NCI-H2196 treated with DMSO at 0.1 percent for 48 hours (cell line): ENCODE measurements at regions not wholly inside any gene's neighbourhood (a gene's known extent, or its start where the extent isn't known, plus 50 kb on each side); places are given as distances from the start of the nearest gene placed in this dataset.
"Not testable (repeated sequence)": the region's sequence is repeated elsewhere in the genome, so short reads cannot be mapped to it uniquely, and the experiment has no call there.

Experiments
- DNase-seq: peaks from one replicate; lab custom pipeline; 2025; ENCODE audit not compliant: unreplicated experiment; lab: John Stamatoyannopoulos, UW

DNA sequence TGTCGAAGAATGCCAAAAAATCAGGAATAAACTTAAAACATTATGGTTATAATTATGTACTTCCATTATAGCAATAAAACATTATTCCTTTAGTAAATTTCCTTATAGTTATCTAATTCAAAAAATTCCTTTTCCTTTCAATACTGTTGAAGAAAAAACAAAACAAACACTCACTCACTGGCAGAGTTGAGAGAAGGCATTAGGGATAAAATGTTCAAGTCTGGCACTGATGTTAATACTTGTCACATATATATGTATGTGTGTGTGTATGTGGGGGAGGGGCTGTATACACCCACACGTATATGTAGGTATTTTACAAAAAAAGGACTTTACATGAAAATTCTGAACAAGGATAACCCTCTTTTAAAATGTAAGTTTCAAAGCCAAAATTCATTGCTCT lies 150.2 kb upstream of the MEOX2 start:
- no peak for DNase-seq

DNA sequence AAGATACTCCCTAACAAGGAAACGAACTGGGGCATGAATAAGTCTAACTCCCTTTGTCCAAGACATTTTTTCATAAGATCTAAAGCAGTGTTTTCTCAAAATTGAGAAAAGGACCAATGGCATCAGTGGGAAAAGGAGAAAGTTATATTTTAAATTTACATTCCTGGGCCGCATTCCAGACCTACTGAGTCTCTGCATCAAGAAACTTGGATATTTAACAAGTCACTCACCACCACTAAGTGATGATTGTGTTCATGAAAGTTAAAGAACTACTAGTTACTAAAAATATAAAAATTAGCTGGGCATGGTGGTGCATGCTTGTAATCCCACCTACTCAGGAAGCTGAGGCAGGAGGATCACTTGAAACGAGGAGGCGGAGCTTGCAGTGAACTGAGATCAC lies 149.6 kb upstream of the MEOX2 start:
- DNase-seq = no peak

DNA sequence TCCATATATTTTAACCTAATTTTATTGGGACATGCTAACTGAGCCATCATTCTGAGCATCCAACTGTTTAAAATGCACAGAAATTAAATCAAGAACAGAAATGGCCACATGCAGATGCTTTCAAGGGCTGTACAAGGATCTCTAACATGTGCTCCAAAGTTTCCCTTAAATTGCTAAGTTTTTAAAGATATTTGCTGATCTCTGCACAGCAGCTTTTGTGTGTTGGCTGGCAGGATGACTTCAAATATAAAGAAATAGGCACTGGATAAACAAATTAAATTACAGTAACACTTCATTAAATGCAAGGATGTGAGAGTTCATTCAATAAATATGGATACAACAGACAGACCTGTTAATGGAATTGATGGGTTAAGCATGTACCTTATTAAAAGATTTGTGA lies 148.0 kb upstream of the MEOX2 start:
- no peak for DNase-seq

DNA sequence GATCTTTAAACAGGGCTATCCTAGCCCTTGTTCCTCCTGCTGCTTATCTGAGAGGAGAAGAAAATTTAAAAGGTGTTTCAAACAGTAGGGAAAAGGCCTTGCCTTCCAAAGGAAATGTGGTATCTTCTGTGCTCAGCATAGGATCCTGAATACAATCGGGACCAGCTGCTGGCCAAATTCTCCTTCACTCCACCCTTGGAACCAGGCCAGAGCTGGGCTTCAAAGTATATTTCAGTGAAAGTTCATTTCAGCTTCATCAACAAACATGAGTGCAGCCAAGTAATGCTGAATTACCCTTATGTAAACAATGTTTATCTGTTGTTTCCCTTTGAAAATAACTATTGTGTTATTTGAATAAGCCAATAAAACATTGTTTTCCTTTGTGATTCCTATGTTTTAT lies 146.5 kb upstream of the MEOX2 start:
- no peak for DNase-seq

DNA sequence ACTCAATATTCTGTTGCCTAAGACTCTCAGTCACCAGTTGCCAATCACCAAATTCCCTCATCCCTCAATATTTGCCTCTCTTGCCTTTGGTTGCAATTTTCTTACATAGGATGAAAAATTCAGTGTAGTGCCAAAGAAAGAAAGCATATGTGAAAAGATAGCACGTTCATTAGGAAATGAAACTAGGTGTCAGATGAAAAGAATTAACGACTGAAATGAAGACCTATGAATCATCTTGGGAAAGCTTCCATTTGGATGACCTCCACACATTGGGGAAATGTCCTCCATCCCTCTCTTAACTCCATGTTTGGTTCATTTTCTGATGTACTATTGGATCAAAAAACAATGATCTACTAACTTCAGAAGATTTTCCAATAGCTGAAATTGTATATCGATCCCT lies 145.1 kb upstream of the MEOX2 start:
- DNase-seq = no peak

DNA sequence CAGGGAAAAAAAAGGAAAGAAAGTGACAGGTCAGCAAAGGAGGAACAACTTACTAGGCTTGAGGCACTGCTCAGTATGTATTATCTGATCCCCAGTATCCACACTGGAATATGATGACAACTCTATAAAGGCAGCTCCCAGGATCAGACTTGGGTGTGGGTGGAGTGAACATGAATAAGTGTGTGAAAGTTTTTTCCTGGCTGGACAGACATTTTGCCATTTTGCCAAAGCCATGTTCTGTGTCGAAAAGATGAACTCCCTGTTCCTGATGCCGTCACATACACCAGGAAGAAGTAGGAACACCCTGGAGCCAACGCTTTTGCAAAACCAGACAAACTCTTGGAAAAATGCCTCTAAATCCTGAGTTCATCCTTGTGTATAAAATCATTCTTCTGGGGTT lies 143.2 kb upstream of the MEOX2 start:
- DNase-seq = no peak

DNA sequence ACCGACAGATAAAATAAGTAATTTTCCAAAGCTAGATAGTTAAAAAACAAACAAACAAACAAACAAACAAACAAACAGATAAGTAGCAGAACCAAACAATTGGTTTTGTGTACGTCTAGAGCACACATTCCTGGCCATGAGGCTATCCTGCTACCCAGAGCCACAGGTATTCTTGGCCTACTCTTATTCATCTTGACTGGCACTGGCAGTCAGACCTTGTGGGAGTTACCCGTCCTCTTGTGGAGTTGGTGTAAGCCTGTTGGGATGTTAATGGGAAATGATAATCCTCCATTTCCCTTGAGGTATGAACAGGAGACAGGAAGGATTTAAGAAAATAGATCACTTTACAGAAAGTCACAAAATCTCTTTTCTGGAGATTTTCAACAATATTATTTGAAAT lies 142.4 kb upstream of the MEOX2 start:
- no peak for DNase-seq

DNA sequence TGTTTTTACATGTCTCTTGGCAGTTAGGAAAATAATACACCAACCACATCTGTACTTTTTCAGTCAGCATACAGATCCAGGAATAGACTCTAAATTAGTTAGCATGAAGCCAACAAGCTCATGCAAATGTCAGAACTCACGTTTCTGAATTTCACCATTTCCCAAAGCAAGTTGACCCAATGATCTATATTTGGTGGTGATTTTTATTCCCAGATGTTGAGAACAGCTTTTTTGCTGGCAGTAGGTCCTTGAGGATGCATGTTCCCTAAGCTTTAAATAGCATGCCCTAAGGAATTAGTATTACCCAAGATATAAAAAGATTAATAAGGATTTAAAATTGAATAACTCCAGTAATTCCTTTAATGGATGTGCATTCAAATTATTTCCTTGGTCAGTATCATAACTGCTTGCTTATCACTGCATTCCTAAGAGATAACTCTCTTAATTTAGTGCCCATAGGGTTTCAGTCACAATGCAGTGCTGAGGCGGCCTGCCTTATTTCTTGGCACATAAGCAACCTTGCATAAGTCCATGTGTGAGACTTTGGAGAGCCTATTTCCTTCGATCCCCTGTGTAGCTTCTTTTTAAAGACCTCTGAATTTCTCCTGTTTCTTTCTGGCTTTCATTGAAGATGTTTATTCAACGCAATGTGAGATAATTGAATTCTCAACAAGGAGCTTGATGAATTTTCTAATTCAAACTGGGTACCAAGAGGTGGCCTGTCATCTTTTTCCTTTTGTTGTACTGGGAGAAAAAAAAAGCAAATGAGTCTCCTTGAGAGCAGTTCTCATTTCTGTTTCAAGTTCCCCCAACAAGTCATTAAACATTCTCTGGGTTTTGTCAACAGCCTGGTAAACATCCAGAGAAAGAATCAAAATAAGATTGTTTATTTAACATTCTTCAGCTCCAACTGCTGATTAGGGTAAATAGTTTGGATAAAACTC lies 135.3 kb upstream of the MEOX2 start:
- no peak for DNase-seq

DNA sequence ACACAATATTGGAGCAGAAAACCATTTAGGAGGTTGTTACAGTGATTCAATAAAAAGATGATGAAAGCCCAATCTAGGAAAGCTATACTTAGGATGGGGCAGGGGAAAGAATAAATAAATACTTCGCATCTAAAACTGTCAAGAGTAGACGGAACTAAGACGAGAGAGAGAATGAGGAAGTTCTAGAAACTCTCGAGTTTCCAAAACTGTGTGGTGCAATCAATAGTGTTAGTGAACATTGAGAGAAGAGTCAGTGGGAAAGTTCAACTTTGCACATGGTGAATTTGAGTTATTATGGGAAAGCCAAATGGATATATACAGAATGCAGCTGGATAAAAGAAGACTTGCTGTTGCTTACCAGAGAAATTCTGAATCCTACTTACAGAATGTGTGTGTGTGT lies 133.8 kb upstream of the MEOX2 start:
- DNase-seq = no peak

DNA sequence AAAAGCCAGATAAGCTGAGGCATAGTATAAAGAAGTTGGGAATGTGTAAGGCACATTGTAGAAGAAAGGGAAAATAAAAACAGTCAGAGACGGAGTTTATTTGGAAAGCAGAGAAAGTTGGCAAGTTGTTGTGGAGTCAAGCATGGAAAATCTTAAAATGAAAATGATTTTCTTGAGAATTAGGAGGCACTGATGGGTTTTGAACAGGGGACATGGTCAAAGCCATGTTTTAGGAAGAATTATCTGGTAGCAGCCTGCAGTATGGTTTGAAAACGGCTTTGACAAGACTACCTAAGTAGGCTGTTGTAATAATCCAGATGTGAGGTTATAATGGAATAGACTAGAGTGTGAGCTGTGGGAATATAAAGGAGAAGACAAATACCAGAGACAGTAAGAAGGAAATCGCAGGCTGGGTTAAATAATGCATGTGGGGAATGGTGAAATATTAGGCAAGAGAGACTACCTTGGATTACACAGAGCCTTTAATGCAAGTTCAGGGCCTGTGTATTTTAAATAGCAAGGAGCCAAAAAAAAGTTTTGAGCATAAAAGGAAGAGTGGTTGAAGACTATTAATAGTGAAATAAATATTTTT lies 130.4 kb upstream of the MEOX2 start:
- DNase-seq = no peak

DNA sequence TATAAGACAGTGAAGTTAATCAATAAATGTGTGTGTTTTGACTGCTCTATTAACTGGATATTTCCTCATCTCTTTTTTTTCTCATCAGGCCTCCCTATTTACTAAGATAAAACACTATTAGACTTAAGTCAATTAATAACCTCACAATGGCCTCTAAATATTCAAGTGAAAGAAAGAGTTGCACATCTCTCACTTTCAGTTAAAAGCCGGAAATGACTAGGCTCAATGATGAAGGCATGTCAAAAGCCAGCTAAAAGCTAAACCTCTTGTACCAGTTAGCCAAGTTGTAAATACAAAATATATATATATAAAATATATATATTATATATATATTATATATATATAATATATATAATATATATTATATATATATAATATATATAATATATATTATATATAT lies 127.0 kb upstream of the MEOX2 start:
- no peak for DNase-seq

DNA sequence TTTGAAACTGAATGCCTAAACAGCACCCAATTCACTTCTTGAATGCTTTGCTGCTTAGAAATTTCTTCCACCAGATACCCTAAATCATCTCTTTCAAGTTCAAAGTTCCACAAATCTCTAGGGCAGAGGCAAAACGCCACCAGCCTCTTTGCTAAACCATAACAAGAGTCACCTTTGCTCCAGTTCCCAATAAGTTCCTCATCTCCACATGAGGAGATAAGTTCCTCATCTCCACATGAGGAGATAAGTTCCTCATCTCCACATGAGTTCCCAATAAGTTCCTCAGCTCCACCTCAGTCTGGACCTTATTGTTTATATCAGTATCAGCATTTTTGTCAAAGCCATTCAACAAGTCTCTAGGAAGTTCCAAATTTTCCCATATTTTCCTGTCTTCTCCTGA lies 123.9 kb upstream of the MEOX2 start:
- DNase-seq = not testable (repeated sequence)

DNA sequence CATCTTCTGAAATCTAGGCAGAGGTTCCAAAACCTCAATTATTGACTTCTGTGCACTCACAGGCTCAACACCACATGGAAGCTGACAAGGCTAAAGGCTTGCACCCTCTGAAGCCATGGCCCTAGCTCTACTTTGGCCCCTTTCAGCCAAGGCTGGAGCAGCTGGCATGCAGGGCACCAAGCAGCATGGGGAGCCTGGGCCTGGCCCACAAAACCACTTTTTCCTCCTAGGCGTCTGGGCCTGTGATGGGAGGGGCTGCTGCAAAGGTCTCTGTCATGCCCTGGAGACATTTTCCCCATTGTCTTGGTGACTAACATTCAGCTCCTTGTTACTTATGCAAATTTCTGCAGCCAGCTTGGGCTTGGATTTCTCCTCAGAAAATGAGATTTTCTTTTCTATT lies 123.5 kb upstream of the MEOX2 start:
- DNase-seq = not testable (repeated sequence)

DNA sequence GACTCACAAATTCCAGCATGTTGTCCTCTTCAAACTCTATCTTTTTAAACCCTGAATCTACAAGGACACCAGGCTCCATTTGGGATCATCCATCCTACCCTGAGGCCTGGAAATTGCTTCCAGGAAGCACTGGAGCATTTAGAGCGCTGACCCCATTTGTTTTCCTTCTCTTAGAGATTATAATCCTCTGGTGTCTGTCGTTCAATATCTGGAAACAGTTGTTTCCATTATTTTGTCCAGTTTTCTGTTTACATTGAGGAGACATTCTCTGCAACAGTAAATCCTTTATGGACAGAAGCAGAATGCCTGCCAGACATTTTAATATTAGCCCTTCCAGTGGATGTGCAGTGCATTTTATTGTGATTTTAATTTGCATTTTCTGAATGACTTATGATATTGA lies 119.4 kb upstream of the MEOX2 start:
- no peak for DNase-seq

DNA sequence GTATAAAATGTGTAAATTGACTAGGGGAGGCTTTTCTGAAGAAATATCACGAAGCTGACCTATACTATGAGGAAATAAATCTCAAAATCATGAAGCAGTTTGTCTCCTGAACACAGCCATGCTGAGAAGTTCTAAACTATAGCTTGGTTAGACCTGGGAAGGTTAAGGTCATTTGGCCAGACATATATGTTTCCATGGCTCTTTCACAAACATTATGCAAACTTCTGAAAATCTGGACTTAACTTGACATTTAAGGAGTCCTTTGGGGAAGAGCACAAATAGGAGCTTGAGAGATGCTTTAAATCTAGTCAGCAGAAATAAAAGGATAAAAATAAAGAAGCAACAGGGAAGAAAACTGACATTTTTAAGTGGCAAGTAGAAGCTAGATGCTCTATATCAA lies 115.9 kb upstream of the MEOX2 start:
- DNase-seq = no peak

DNA sequence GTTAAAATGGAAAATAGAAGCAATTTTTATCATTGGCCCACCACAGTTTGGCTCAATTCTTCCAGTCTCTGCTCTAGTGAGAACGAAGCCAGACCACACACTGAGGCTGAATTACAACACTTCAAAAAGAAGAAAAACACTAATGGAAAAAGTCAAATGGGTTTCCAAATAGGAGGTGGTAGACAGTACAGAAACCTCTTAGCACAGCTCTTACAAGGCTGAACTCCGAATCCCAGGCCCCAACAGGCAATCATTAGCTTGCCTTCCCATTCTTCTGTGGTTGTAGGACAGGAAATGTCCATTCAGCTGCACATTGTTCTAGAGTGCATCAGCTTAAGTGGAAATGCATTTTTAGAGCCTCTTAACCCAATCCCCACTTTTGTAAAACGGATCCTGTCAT lies 115.1 kb upstream of the MEOX2 start:
- no peak for DNase-seq

DNA sequence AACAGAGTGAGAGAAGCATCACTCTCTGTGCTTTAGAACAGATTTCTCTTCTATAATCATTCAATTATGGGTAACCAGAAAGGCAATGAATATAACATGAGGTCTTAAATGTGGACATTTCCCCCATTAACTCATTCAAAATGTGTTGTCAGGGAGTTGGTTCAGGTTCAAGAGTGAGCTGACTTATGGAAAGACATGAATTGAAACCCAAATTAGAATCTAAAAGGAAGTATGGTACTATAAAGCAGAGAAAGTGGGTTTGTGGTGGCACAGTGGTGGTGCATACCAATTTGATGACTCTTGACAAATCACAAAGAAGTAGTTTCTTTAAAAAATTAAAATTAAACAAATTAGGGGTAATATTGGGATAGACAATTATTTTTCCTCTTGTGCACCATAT lies 114.6 kb upstream of the MEOX2 start:
- DNase-seq = no peak

DNA sequence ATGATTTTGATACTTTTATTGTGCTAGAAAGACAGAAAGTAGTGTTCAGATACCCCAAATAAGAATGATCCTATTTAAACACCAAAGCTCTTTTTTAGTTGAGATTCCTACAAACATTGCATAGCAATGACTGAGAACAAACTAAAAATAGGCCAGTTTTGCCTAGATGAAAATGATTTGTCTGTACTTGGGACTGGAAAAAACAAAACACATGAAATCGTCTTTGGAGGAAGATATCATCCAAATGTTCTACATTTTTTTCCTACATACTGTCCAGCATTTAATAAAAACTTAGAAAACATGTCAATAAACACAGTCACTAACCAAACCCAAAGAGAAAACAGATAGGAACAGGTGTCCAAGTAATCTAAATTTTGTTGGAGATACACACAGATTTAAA lies 111.6 kb upstream of the MEOX2 start:
- DNase-seq = no peak

DNA sequence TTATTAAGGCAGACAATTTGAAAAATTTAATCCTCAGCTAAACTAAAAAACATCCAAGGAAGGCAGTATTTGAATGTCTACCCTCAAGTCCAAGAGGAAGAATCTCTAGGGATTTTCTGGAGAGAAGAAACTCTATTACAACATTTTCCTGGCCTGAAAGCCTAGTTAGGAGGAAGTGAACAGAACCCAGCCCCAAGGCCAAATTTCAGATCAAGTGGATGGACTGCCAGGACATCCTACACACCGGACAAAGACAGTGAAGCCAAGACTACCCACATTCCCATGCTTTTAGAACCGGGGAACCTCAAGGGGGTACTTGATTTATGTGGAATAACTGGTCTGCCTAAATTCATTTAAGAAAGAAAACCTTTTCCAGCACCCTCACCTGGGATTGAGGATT lies 108.9 kb upstream of the MEOX2 start:
- no peak for DNase-seq

DNA sequence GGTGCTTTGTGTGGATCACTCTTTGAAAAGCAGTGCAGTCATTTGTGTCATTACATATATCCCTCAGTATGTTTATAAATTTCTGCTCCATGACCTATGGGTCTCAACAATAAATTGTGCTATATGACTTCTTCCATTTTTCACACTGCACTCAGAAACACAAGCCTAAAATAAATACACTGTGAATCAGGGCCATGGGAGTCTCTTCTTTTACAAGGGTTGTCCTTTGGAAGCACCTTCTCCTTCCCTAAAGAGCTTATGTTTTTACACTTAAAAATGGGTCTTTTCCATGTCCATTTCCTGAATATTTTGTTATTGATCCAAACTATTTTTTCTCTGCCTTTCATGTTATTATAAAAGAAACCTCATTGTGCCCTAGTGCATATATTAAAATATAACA lies 108.3 kb upstream of the MEOX2 start:
- no peak for DNase-seq

DNA sequence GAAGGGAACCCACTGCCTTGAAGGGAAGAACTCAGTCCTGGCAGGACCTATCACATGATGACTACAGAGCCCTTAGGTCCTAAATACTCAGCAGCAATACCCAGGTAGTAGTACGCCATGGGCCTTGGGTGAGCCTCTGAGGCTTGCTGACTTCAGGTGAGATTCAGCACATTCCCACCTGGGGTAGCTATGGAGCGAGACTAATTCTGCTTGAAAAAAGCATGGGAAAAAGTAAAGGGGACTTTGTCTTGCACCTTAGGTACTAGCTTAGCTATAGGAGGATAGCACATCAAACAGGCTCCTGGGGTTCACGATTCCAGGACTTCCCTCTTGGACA lies 98.2 kb upstream of the MEOX2 start:
- no peak for DNase-seq

DNA sequence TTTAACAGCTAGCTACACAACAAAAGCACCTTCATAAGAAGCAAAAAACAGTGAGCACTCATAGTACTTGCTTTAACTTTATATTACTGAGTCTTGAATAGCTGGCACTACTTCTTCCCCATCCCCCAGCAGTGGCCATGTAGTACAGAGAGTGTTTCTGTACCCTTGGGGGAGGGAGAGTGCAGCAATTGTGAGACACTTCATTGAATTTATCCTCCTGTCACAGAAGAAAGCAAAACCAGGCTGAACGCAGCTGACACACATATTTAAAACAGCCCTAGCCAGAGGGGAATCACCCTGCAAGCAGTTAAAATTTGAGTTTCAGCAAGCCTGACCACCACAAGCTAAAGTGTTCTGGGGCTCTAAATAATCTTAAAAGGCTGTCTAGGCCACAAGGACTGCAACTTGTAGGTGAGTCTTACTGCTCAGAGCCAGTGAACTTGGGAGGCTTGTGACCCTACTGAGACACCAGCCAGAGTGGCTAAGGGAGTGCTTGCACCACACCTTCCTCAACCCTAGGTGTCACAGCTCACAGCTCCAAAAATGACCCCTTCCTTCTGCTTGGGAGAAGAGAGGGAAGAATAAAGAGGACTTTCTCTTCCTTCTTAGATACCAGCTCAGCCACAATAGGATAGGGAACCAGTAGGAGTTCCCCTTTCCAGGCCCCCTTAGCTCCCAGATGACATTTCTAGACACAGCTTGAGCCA lies 97.7 kb upstream of the MEOX2 start:
- DNase-seq = no peak
